ENCODE measurements at regions not wholly inside any gene's neighbourhood (a gene's known extent, or its start where the extent isn't known, plus 50 kb on each side); places are given as distances from the start of the nearest gene placed in this dataset.

DNA sequence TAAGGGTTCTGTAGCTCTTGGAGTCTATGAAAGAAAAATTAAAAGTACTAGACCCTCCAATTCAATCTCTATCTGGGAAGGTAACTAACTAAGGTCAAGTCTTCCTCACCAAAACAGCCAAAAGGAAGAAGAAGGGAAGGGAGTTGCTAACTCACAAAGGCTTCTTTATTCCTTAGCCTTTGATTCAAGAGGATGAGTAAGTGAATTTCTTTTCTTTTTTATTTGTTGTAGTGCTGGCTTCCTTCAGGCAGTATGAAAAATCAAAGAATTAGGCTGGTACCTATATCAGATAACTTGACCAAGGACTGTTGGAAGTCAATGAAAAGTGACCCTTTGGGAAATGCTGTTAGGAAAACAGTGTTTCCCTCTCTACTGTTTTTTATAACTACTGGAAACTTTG, 144.4 kb upstream of the NRIP1 start:
- no peak for TF ChIP-seq EZH2 (IDR thresholded peaks at IDR 0.05; ENCODE audit: insufficient read depth, low read length)
- TF ChIP-seq, protein P1, sequence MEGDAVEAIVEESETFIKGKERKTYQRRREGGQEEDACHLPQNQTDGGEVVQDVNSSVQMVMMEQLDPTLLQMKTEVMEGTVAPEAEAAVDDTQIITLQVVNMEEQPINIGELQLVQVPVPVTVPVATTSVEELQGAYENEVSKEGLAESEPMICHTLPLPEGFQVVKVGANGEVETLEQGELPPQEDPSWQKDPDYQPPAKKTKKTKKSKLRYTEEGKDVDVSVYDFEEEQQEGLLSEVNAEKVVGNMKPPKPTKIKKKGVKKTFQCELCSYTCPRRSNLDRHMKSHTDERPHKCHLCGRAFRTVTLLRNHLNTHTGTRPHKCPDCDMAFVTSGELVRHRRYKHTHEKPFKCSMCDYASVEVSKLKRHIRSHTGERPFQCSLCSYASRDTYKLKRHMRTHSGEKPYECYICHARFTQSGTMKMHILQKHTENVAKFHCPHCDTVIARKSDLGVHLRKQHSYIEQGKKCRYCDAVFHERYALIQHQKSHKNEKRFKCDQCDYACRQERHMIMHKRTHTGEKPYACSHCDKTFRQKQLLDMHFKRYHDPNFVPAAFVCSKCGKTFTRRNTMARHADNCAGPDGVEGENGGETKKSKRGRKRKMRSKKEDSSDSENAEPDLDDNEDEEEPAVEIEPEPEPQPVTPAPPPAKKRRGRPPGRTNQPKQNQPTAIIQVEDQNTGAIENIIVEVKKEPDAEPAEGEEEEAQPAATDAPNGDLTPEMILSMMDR (IDR thresholded peaks at IDR 0.05; ENCODE audit: insufficient read depth, low read depth, low read length) = no peak

DNA sequence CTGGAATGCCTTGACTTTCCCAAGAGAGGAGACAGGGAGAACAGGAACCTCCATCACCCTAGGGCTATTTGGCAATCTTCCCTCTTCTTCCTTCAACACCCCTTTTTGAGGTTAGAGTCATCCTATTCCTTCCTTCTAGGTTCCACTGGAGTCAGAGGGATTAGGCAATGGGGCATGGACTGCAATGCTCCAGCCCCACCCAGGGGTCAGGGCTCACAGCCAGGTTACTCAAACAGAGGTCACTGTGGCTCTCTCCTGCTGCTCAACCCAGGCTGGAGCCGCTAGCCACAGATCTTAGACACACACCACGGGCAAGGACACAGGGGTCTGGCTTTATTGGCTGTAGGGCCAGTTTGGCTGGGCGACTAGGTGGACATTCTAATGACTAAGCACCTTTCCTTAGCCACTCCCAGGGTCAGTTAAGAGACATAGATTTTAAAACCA, 145.5 kb upstream of the NRIP1 start:
- no peak overlapping the region for H3K27ac ChIP-seq (ENCODE audit: low read depth, low read length)
- Mint-ChIP-seq H3K27me3 (ENCODE audit: low read depth, unreplicated experiment) (no peaks in the 10 kb centered on the region), H3K4me1 (ENCODE audit: low read depth, unreplicated experiment) (no peaks in the 10 kb centered on the region), H3K27ac (ENCODE audit: unreplicated experiment) (no peak overlapping the region), H3K9me3 (ENCODE audit: unreplicated experiment) (no peaks in the 10 kb centered on the region), H3K4me3 (ENCODE audit: unreplicated experiment) (no peak overlapping the region), H3K36me3 (ENCODE audit: low read depth, unreplicated experiment) (no peaks in the 10 kb centered on the region)
- H3K9ac ChIP-seq (ENCODE audit: low read length) = no peak overlapping the region
- H3K27me3 ChIP-seq (ENCODE audit: insufficient read depth, low read length) = no peaks in the 10 kb centered on the region
- H3K4me3 ChIP-seq (ENCODE audit: insufficient read depth, low read depth, low read length) = no peak overlapping the region
- no peaks in the 10 kb centered on the region for H3K4me1 ChIP-seq (ENCODE audit: insufficient read depth, low read length)
- no peaks in the 10 kb centered on the region for H4K20me1 ChIP-seq (ENCODE audit: insufficient read depth, low read length)
- FAIRE-seq = no peak
- H3K4me2 ChIP-seq (ENCODE audit: low read length) = no peak overlapping the region
- H3K79me2 ChIP-seq (ENCODE audit: insufficient read depth, low read length) = no peaks in the 10 kb centered on the region
- H3K9me3 ChIP-seq (ENCODE audit: insufficient read depth, low read depth, low read length) = no peaks in the 10 kb centered on the region
- no peak for DNase-seq (ENCODE audit: low read depth)
- H3K36me3 ChIP-seq (ENCODE audit: insufficient read depth, low read length) = no peaks in the 10 kb centered on the region
- TF ChIP-seq, protein P1 (IDR thresholded peaks at IDR 0.05; ENCODE audit: insufficient read depth, low read depth, low read length) = no peak
- no peak for TF ChIP-seq EZH2 (IDR thresholded peaks at IDR 0.05; ENCODE audit: insufficient read depth, low read length)
- no peak overlapping the region for H2AFZ ChIP-seq (ENCODE audit: low read depth, low read length)

More for the DNA sequence above, 144.4 kb upstream of the NRIP1 start:
- Mint-ChIP-seq H3K4me1 (ENCODE audit: low read depth, unreplicated experiment) (no peaks in the 10 kb centered on the region), H3K9me3 (ENCODE audit: unreplicated experiment) (no peaks in the 10 kb centered on the region), H3K27ac (ENCODE audit: unreplicated experiment) (no peak overlapping the region), H3K36me3 (ENCODE audit: low read depth, unreplicated experiment) (no peaks in the 10 kb centered on the region), H3K4me3 (ENCODE audit: unreplicated experiment) (no peak overlapping the region), H3K27me3 (ENCODE audit: low read depth, unreplicated experiment) (no peaks in the 10 kb centered on the region)
- no peaks in the 10 kb centered on the region for H3K27me3 ChIP-seq (ENCODE audit: insufficient read depth, low read length)
- no peak overlapping the region for H2AFZ ChIP-seq (ENCODE audit: low read depth, low read length)
- DNase-seq (ENCODE audit: low read depth) (no peak), FAIRE-seq (no peak)
- no peaks in the 10 kb centered on the region for H3K36me3 ChIP-seq (ENCODE audit: insufficient read depth, low read length)
- no peak overlapping the region for H3K9ac ChIP-seq (ENCODE audit: low read length)
- H4K20me1 ChIP-seq (ENCODE audit: insufficient read depth, low read length) = no peaks in the 10 kb centered on the region
- no peak overlapping the region for H3K4me2 ChIP-seq (ENCODE audit: low read length)
- H3K79me2 ChIP-seq (ENCODE audit: insufficient read depth, low read length) = no peaks in the 10 kb centered on the region
- no peaks in the 10 kb centered on the region for H3K4me1 ChIP-seq (ENCODE audit: insufficient read depth, low read length)
- no peaks in the 10 kb centered on the region for H3K9me3 ChIP-seq (ENCODE audit: insufficient read depth, low read depth, low read length)
- no peak overlapping the region for H3K4me3 ChIP-seq (ENCODE audit: insufficient read depth, low read depth, low read length)
- H3K27ac ChIP-seq (ENCODE audit: low read depth, low read length) = no peak overlapping the region

DNA sequence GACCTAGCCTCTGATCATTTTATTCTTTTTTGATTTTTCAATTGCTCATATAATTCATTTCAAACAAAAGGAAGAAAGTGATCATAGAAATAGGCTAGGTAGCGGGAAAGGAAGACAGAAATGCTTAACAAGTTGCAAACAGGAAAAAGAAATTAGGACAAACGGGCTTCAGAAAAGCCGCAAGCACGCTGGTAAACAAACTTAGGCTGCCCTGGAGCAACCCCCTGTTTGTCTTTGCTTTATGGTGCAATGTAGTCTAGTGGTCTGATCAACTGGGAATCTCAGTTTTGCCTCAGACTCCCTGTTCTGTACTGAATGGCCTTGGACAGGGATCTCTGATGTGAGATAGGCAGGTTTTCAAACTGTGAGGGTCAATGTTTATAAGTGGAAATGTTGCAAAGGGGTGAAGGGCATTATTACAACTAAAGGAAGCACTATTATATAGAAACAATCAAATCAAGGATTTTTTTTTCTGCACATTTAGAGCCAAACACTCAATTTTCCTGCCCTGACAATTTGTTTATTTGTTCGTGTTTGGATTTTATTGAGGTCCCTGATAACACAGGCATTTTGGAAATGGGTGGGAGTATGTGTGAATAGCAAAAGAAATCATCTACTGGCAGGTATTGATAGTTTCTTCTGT, 146.8 kb upstream of the NRIP1 start:
- H3K27ac ChIP-seq (ENCODE audit: low read depth, low read length) = no peak overlapping the region
- Mint-ChIP-seq H3K27ac (ENCODE audit: unreplicated experiment) (no peak overlapping the region), H3K36me3 (ENCODE audit: low read depth, unreplicated experiment) (no peaks in the 10 kb centered on the region), H3K9me3 (ENCODE audit: unreplicated experiment) (no peaks in the 10 kb centered on the region), H3K27me3 (ENCODE audit: low read depth, unreplicated experiment) (no peaks in the 10 kb centered on the region), H3K4me3 (ENCODE audit: unreplicated experiment) (no peak overlapping the region), H3K4me1 (ENCODE audit: low read depth, unreplicated experiment) (no peaks in the 10 kb centered on the region)
- H3K4me1 ChIP-seq (ENCODE audit: insufficient read depth, low read length) = no peaks in the 10 kb centered on the region
- no peaks in the 10 kb centered on the region for H3K9me3 ChIP-seq (ENCODE audit: insufficient read depth, low read depth, low read length)
- H3K79me2 ChIP-seq (ENCODE audit: insufficient read depth, low read length) = no peaks in the 10 kb centered on the region
- H3K27me3 ChIP-seq (ENCODE audit: insufficient read depth, low read length) = no peaks in the 10 kb centered on the region
- no peak overlapping the region for H3K4me3 ChIP-seq (ENCODE audit: insufficient read depth, low read depth, low read length)
- TF ChIP-seq, protein P1 (IDR thresholded peaks at IDR 0.05; ENCODE audit: insufficient read depth, low read depth, low read length) = no peak
- no peak for TF ChIP-seq EZH2 (IDR thresholded peaks at IDR 0.05; ENCODE audit: insufficient read depth, low read length)
- no peaks in the 10 kb centered on the region for H3K36me3 ChIP-seq (ENCODE audit: insufficient read depth, low read length)
- no peak overlapping the region for H2AFZ ChIP-seq (ENCODE audit: low read depth, low read length)
- DNase-seq (ENCODE audit: low read depth) (no peak), FAIRE-seq (no peak)
- H3K9ac ChIP-seq (ENCODE audit: low read length) = no peak overlapping the region
- no peak overlapping the region for H3K4me2 ChIP-seq (ENCODE audit: low read length)
- no peaks in the 10 kb centered on the region for H4K20me1 ChIP-seq (ENCODE audit: insufficient read depth, low read length)

Data from astrocyte (in vitro differentiated cells and primary cell).